H1 (cell line): ENCODE measurements at regions not wholly inside any gene's neighbourhood (a gene's known extent, or its start where the extent isn't known, plus 50 kb on each side); places are given as distances from the start of the nearest gene placed in this dataset.

Source experiments
- CTCF ChIA-PET: fragments of 300-600 bp; sonication (Branson Sonifier 250); formaldehyde crosslinking; loops from one replicate; lab custom pipeline; 2021; ENCODE audit not compliant: partially characterized antibody; lab: Charles Lee
- POLR2A ChIA-PET: fragments of 300-600 bp; sonication (Branson Sonifier 250); formaldehyde crosslinking; loops from one replicate; lab custom pipeline; 2021; ENCODE audit warnings: inconsistent platforms; ENCODE audit not compliant: partially characterized antibody; lab: Charles Lee
- DNase-seq, 2 experiments: peaks; one replicate each; pipeline versions ENCODE4 v3.0.0 to v3.0.0-alpha.2; 2010 to 2022; ENCODE audit warnings: low spot score in 2 of 2, low read depth in 1 of 2, mixed read lengths in 1 of 2
- FAIRE-seq: peaks from 2 replicates; lab custom pipeline; 2011; peaks lifted over from hg19 to GRCh38; lab: Jason Lieb, UNC
- H2AFZ ChIP-seq: 2 replicates; pipeline ENCODE4 v1.8.1; 2012; ENCODE audit warnings: low read length, inconsistent platforms
- H2AK5ac ChIP-seq: 2 replicates; pipeline ENCODE4 v1.6.1; 2013; ENCODE audit warnings: low read depth, low read length
- H2BK120ac ChIP-seq: replicated peaks from 2 replicates; pipeline ENCODE3; 2013; ENCODE audit warnings: low read depth, low read length, inconsistent platforms
- H2BK12ac ChIP-seq: 2 replicates; pipeline ENCODE4 v1.6.1; 2013; ENCODE audit warnings: low read depth, low read length
- H2BK15ac ChIP-seq: 2 replicates; pipeline ENCODE4 v1.6.1; 2013; ENCODE audit warnings: low read length
- H2BK20ac ChIP-seq: 2 replicates; pipeline ENCODE4 v1.6.1; 2013; ENCODE audit warnings: low read length
- H2BK5ac ChIP-seq: 2 replicates; pipeline ENCODE4 v1.6.1; 2013; ENCODE audit warnings: low read depth, low read length
- H3K14ac ChIP-seq: 2 replicates; pipeline ENCODE4 v1.6.1; 2013; ENCODE audit warnings: inconsistent platforms; ENCODE audit not compliant: insufficient read length
- H3K18ac ChIP-seq: 2 replicates; pipeline ENCODE4 v1.6.1; 2013; ENCODE audit warnings: low read length; ENCODE audit errors: extremely low read depth
- H3K23ac ChIP-seq: 2 replicates; pipeline ENCODE4 v1.6.1; 2013; ENCODE audit warnings: inconsistent platforms; ENCODE audit not compliant: insufficient read length
- H3K23me2 ChIP-seq: 2 replicates; pipeline ENCODE4 v1.6.1; 2013; ENCODE audit warnings: low read depth, low read length
- H3K27ac ChIP-seq: 2 replicates; pipeline ENCODE4 v1.6.1; 2011; ENCODE audit warnings: low read depth, low read length, inconsistent platforms
- H3K27me3 ChIP-seq, 4 experiments: replicated peaks in 1 of 4; 1 replicate in 1 of 4; 2 replicates in 3 of 4; pipeline versions ENCODE4 v1.6.1 to v1.8.1; 2011 to 2013; ENCODE audit warnings: low read length in 3 of 4, mild to moderate bottlenecking in 3 of 4, inconsistent platforms in 2 of 4, mixed read lengths in 2 of 4, moderate library complexity in 1 of 4; ENCODE audit not compliant: control insufficient read depth in 3 of 4, insufficient read depth in 3 of 4; ENCODE audit errors: extremely low read depth in 1 of 4
- H3K36me3 ChIP-seq, 4 experiments: 2 replicates each; pipeline versions ENCODE4 v1.6.1 to v1.8.1; 2011 to 2013; ENCODE audit warnings: mild to moderate bottlenecking in 4 of 4, low read length in 3 of 4, moderate library complexity in 2 of 4, control low read depth in 1 of 4, inconsistent platforms in 1 of 4; ENCODE audit not compliant: insufficient read depth in 4 of 4, control insufficient read depth in 2 of 4
- H3K4ac ChIP-seq: replicated peaks from 2 replicates; pipeline ENCODE3; 2013; ENCODE audit warnings: low read length, low read depth, mixed read lengths, inconsistent platforms; ENCODE audit not compliant: insufficient read length
- H3K4me1 ChIP-seq, 4 experiments: replicated peaks in 1 of 4; 1 replicate in 1 of 4; 2 replicates in 3 of 4; pipeline versions ENCODE4 v1.6.1 to v1.8.1; 2011 to 2013; ENCODE audit warnings: low read length in 3 of 4, inconsistent platforms in 2 of 4, mixed read lengths in 1 of 4; ENCODE audit not compliant: insufficient read depth in 4 of 4, control insufficient read depth in 3 of 4
- H3K4me2 ChIP-seq, 2 experiments: 2 replicates each; pipeline versions ENCODE4 v1.6.1 to v1.8.1; 2011 to 2013; ENCODE audit warnings: low read depth in 2 of 2, low read length in 2 of 2, control low read depth in 1 of 2, inconsistent platforms in 1 of 2, mild to moderate bottlenecking in 1 of 2; ENCODE audit not compliant: insufficient read depth in 1 of 2
- H3K4me3 ChIP-seq, 4 experiments: fragments of 200-600, 300-600 bp in 1 of 4; sonication (generic), shearing (Covaris generic), sonication (Bioruptor Twin) in 1 of 4; 2 replicates each; pipeline versions ENCODE4 v1.5.1 to v1.8.1; 2011 to 2016; ENCODE audit warnings: low read length in 4 of 4, low read depth in 3 of 4, control low read depth in 2 of 4, inconsistent platforms in 2 of 4, mild to moderate bottlenecking in 2 of 4, mixed read lengths in 1 of 4, moderate library complexity in 1 of 4; ENCODE audit not compliant: insufficient read depth in 2 of 4; ENCODE audit errors: extremely low read depth in 1 of 4
- H3K56ac ChIP-seq: replicated peaks from 2 replicates; pipeline ENCODE3; 2013; ENCODE audit warnings: low read depth, mild to moderate bottlenecking, mixed read lengths, low read length, inconsistent platforms; ENCODE audit not compliant: insufficient read length
- H3K79me1 ChIP-seq: 2 replicates; pipeline ENCODE4 v1.6.1; 2013; ENCODE audit warnings: low read depth, low read length, control low read depth
- H3K79me2 ChIP-seq, 2 experiments: 2 replicates each; pipeline versions ENCODE4 v1.6.1 to v1.8.1; 2012 to 2013; ENCODE audit warnings: low read length in 2 of 2, mild to moderate bottlenecking in 2 of 2, inconsistent platforms in 1 of 2; ENCODE audit not compliant: insufficient read depth in 2 of 2, control insufficient read depth in 1 of 2
- H3K9ac ChIP-seq, 4 experiments: replicated peaks in 1 of 4; 1 replicate in 1 of 4; 2 replicates in 3 of 4; pipeline versions ENCODE4 v1.6.1 to v1.8.1; 2011 to 2013; ENCODE audit warnings: low read depth in 3 of 4, low read length in 3 of 4, control low read depth in 2 of 4, mild to moderate bottlenecking in 2 of 4, moderate library complexity in 2 of 4, inconsistent platforms in 1 of 4; ENCODE audit errors: extremely low read depth in 1 of 4
- H3K9me3 ChIP-seq, 2 experiments: 2 replicates each; pipeline versions ENCODE4 v1.6.1 to v1.8.1; 2012 to 2013; ENCODE audit warnings: mild to moderate bottlenecking in 2 of 2, moderate library complexity in 2 of 2, control low read depth in 1 of 2, inconsistent platforms in 1 of 2, low read depth in 1 of 2, low read length in 1 of 2, mixed read lengths in 1 of 2; ENCODE audit not compliant: insufficient read depth in 2 of 2
- H4K20me1 ChIP-seq, 2 experiments: replicated peaks in 1 of 2; 2 replicates each; pipeline versions ENCODE3 to v1.8.1; 2011 to 2013; ENCODE audit warnings: inconsistent platforms in 2 of 2, low read length in 2 of 2, mild to moderate bottlenecking in 1 of 2; ENCODE audit not compliant: insufficient read depth in 2 of 2, control insufficient read depth in 1 of 2
- H4K5ac ChIP-seq: 2 replicates; pipeline ENCODE4 v1.6.1; 2013; ENCODE audit warnings: low read length, low read depth, mixed read lengths, inconsistent platforms; ENCODE audit not compliant: insufficient read length
- H4K8ac ChIP-seq: 2 replicates; pipeline ENCODE4 v1.8.0; 2013; ENCODE audit warnings: mild to moderate bottlenecking, moderate library complexity, low read length, inconsistent platforms; ENCODE audit not compliant: insufficient read depth; ENCODE audit errors: extremely low read depth
- H4K91ac ChIP-seq: replicated peaks from 2 replicates; pipeline ENCODE3; 2013; ENCODE audit warnings: low read length, mixed read lengths, inconsistent platforms; ENCODE audit not compliant: insufficient read length
- ATF2 ChIP-seq: IDR thresholded peaks from 2 replicates; pipeline ENCODE4 v1.6.1; 2012; ENCODE audit warnings: low read length, inconsistent platforms
- FOSL1 ChIP-seq: IDR thresholded peaks from 2 replicates; pipeline ENCODE4 v1.6.1; 2011; ENCODE audit warnings: mild to moderate bottlenecking, low read depth, low read length, moderate library complexity; ENCODE audit not compliant: insufficient read depth
- KDM1A ChIP-seq: fragments of 200-600, 300-600 bp; sonication (generic); IDR thresholded peaks from 2 replicates; pipeline ENCODE4 v1.7.1; 2016; ENCODE audit warnings: mild to moderate bottlenecking, low read length, borderline replicate concordance
- RBBP5 ChIP-seq: IDR thresholded peaks from 2 replicates; pipeline ENCODE4 v1.7.1; 2012; ENCODE audit warnings: low read depth, mild to moderate bottlenecking, inconsistent platforms, low read length, moderate library complexity, borderline replicate concordance
- SIX5 ChIP-seq: IDR thresholded peaks from 2 replicates; pipeline ENCODE4 v1.6.1; 2011; ENCODE audit warnings: mild to moderate bottlenecking, low read depth, low read length
- WGBS, 2 experiments: shearing (Covaris generic) in 1 of 2; methylation state at CpG; one replicate each; pipeline versions ENCODE4 v1.1.6 to v1.1.7; 2013 to 2015; ENCODE audit warnings: low lambda C conversion rate in 2 of 2, mixed read lengths in 2 of 2, inconsistent platforms in 1 of 2, low coverage in 1 of 2, missing lambda C conversion rate in 1 of 2; ENCODE audit not compliant: insufficient replicate concordance in 2 of 2, insufficient coverage in 1 of 2, insufficient read length in 1 of 2; ENCODE audit errors: extremely low coverage in 1 of 2, missing lambda C conversion rate in 1 of 2; 5-methylcytosine and 5-hydroxymethylcytosine counted together
- TF ChIP-seq, protein P1 (sequence below): IDR thresholded peaks from 2 replicates; pipeline ENCODE4 v1.6.1; 2011; ENCODE audit warnings: low read length, improper control_type of control experiment

GRCh38 chr12:40474630-40475029 is 217.6 kb upstream of the CNTN1 start:
- CTCF ChIA-PET, result no interaction called here
- H3K4me2 ChIP-seq, result no peak overlapping the region
- H3K4ac ChIP-seq, result no peak overlapping the region
- peak overlapping the region; percentile 41; the same call in 1 of the 2 replicates for H2BK5ac ChIP-seq
- WGBS, 2 experiments, result 74% methylated on average over 1 of the region's 1 CpG; no CpG with 5 or more reads in 1 of the 2 experiments
- no peaks in the 10 kb centered on the region for H3K79me1 ChIP-seq
- H3K27ac ChIP-seq, result no peak overlapping the region
- no peak overlapping the region for H3K18ac ChIP-seq
- H3K79me2 ChIP-seq, result no peaks in the 10 kb centered on the region
- peak overlapping the region; percentile 14 for H2BK120ac ChIP-seq
- peak overlapping the region; percentile 83 for H4K91ac ChIP-seq
- no peak overlapping the region for H2BK15ac ChIP-seq
- H3K56ac ChIP-seq, result no peak overlapping the region
- no peak overlapping the region for H3K9ac ChIP-seq
- peaks cover 0 to 7% (median 0%) of the 10 kb centered on the region in 4 experiments; a peak in 1 of 8 replicates for H3K36me3 ChIP-seq
- no peak overlapping the region for H3K14ac ChIP-seq
- H3K4me1 ChIP-seq, result peaks cover 2 to 12% (median 9%) of the 10 kb centered on the region in 4 experiments; a peak in 5 of 7 replicates
- POLR2A ChIA-PET, result no interaction called here
- DNase-seq (no peak), FAIRE-seq (no peak)
- H2AK5ac ChIP-seq, result 0 out of 2 replicates have a peak overlapping the region, but pooled peaks have one; percentile 1
- no peaks in the 10 kb centered on the region for H3K23me2 ChIP-seq
- no peak overlapping the region for H2BK20ac ChIP-seq
- H3K4me3 ChIP-seq, result no peak overlapping the region
- no peak overlapping the region for H4K8ac ChIP-seq
- TF ChIP-seq SIX5 (no peak), KDM1A (no peak), ATF2 (no peak), RBBP5 (no peak), FOSL1 (no peak)
- TF ChIP-seq, protein P1, sequence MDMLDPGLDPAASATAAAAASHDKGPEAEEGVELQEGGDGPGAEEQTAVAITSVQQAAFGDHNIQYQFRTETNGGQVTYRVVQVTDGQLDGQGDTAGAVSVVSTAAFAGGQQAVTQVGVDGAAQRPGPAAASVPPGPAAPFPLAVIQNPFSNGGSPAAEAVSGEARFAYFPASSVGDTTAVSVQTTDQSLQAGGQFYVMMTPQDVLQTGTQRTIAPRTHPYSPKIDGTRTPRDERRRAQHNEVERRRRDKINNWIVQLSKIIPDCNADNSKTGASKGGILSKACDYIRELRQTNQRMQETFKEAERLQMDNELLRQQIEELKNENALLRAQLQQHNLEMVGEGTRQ, result no peak
- H4K20me1 ChIP-seq, result no peaks in the 10 kb centered on the region
- H2BK12ac ChIP-seq, result peak overlapping the region; percentile 33; the same call in 1 of the 2 replicates
- H3K9me3 ChIP-seq, result peaks cover 4 to 6% of the 10 kb centered on the region in 2 experiments
- no peak overlapping the region for H3K23ac ChIP-seq
- H3K27me3 ChIP-seq, result no peaks in the 10 kb centered on the region; a peak in 1 of 7 replicates
- H4K5ac ChIP-seq, result no peak overlapping the region
- peak overlapping the region; percentile 46; the same call in 1 of the 2 replicates for H2AFZ ChIP-seq
